ENCODE measurements at regions not wholly inside any gene's neighbourhood (a gene's known extent, or its start where the extent isn't known, plus 50 kb on each side); places are given as distances from the start of the nearest gene placed in this dataset.
"Not testable (repeated sequence)": the region's sequence is repeated elsewhere in the genome, so short reads cannot be mapped to it uniquely, and the experiment has no call there.

DNA sequence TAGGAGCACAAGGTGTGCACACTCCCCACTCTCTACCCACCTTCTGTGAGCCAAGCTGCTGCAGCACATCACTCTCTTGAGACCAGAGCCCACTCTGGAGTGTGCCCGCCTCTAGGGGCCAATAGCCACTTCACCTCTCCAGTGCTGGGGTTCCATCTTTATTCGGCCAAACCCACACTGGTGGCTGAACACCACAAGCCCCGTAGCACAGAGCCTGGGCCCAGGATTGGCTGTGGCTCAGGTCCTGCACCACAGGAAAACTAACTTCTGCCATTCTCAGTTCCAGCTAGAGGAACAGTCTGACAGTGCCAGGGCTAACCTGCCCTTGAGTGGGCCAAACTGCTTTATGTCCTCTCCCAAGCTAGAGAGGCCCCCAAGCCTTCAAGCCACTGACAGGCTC lies 111.0 kb upstream of the TOX3 start:
- POLR2A ChIA-PET, result no interaction called here
- CTCF ChIA-PET, result no interaction called here
- no peak for TF ChIP-seq CTCF (IDR thresholded peaks at IDR 0.05; ENCODE audit: insufficient read depth, low read length, missing control alignments)

GRCh38 chr16:52655916-52656315 lies 109.0 kb upstream of the TOX3 start:
- POLR2A ChIA-PET; DNase-seq (ENCODE audit: low read depth, low spot score); CTCF ChIA-PET; H3K4me3 ChIP-seq (ENCODE audit: low read depth, low read length): not testable (repeated sequence)

More for the DNA sequence above, 111.0 kb upstream of the TOX3 start:
- DNase-seq (ENCODE audit: low read depth, low spot score), result no peak
- H3K4me3 ChIP-seq (ENCODE audit: low read depth, low read length), result no peak overlapping the region

DNA sequence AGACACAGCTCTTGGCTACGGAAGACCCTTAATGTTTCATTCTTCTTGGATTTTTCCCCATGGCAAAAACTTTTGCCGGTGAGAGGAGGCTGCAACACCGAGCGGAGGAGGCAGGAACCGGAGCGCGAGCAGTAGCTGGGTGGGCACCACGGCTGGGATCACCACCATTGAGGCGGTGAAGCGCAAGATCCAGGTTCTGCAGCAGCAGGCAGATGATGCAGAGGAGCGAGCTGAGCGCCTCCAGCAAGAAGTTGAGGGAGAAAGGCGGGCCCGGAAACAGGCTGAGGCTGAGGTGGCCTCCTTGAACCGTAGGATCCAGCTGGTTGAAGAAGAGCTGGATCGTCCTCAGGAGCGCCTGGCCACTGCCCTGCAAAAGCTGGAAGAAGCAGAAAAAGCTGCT lies 108.2 kb upstream of the TOX3 start:
- CTCF ChIA-PET; H3K4me3 ChIP-seq (ENCODE audit: low read depth, low read length); POLR2A ChIA-PET; DNase-seq (ENCODE audit: low read depth, low spot score): not testable (repeated sequence)

- POLR2A ChIA-PET, result no interaction called here
- DNase-seq (ENCODE audit: low read depth, low spot score), result no peak
- no peak overlapping the region for H3K4me3 ChIP-seq (ENCODE audit: low read depth, low read length)
- TF ChIP-seq CTCF (IDR thresholded peaks at IDR 0.05; ENCODE audit: insufficient read depth, low read length, missing control alignments), result no peak
- CTCF ChIA-PET, result no interaction called here
Observed at GRCh38 chr16:52652033-52652432, 105.1 kb upstream of the TOX3 start.

GRCh38 chr16:52650789-52651188 lies 103.8 kb upstream of the TOX3 start:
- H3K4me3 ChIP-seq (ENCODE audit: low read depth, low read length), result no peak overlapping the region
- POLR2A ChIA-PET, result no interaction called here
- CTCF ChIA-PET, result no interaction called here
- TF ChIP-seq CTCF (IDR thresholded peaks at IDR 0.05; ENCODE audit: insufficient read depth, low read length, missing control alignments), result no peak
- DNase-seq (ENCODE audit: low read depth, low spot score), result no peak

DNA sequence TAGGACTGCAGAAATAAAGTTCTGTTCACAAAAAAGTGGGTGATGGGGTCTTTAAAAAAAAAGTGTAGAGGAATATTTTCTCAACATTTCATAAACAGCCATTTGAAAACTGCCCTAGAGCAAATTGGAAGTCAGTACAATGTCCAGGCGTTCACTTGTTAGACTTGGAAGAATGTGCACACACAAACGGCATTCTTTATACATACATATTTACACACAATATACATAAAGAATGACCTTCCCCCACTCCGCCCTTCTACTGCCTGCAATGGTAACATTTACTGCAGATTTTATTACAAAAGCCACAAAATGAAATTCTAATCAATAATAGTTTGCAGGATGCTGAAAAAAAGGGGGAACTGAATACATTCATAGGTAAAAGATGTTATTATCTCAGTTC lies 103.4 kb upstream of the TOX3 start:
- no peak for TF ChIP-seq CTCF (IDR thresholded peaks at IDR 0.05; ENCODE audit: insufficient read depth, low read length, missing control alignments)
- CTCF ChIA-PET, result no interaction called here
- no peak for DNase-seq (ENCODE audit: low read depth, low spot score)
- no peak overlapping the region for H3K4me3 ChIP-seq (ENCODE audit: low read depth, low read length)
- POLR2A ChIA-PET, result no interaction called here

GRCh38 chr16:52649870-52650269 lies 102.9 kb upstream of the TOX3 start:
- no peak for DNase-seq (ENCODE audit: low read depth, low spot score)
- no peak for TF ChIP-seq CTCF (IDR thresholded peaks at IDR 0.05; ENCODE audit: insufficient read depth, low read length, missing control alignments)
- CTCF ChIA-PET, result no interaction called here
- POLR2A ChIA-PET, result no interaction called here
- no peak overlapping the region for H3K4me3 ChIP-seq (ENCODE audit: low read depth, low read length)

DNA sequence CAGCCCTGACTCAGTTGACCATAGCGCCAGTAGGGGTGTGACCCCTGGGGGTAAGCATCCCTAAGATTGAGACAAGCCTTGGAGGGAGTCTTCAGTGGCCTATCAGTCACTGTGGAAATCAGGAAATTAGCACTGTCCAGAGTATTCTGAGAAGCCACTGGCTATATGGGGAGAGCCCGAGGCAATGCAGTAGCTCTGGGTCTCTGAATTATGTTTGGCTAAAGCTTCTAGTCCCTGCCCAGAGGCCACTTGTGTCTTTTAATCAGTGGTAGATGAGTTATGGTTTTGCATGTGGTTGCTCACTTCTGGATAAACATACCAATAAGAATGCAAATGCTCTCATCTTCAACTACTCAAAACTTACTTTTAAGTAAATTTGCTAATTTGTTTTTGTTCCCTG lies 100.6 kb upstream of the TOX3 start:
- DNase-seq (ENCODE audit: low read depth, low spot score), result no peak
- no peak for TF ChIP-seq CTCF (IDR thresholded peaks at IDR 0.05; ENCODE audit: insufficient read depth, low read length, missing control alignments)
- ChIA-PET CTCF (no interaction called here), POLR2A (no interaction called here)
- no peak overlapping the region for H3K4me3 ChIP-seq (ENCODE audit: low read depth, low read length)
